ENCODE measurements at regions not wholly inside any gene's neighbourhood (a gene's known extent, or its start where the extent isn't known, plus 50 kb on each side); places are given as distances from the start of the nearest gene placed in this dataset.
A peak's percentile ranks its signal among the peaks of the same experiment; 100 is the strongest.
"Not testable (repeated sequence)": the region's sequence is repeated elsewhere in the genome, so short reads cannot be mapped to it uniquely, and the experiment has no call there.

- Histone ChIP-seq H3K4me1 (ENCODE audit: control insufficient read depth, insufficient read depth, low read length) (no peaks in the 10 kb centered on the region), H3K27me3 (ENCODE audit: control insufficient read depth, insufficient read depth) (no peaks in the 10 kb centered on the region), H3K9me3 (ENCODE audit: control insufficient read depth, low read length) (no peaks in the 10 kb centered on the region), H3K4me3 (ENCODE audit: low read length) (no peak overlapping the region), H3K27ac (ENCODE audit: low read length) (no peak overlapping the region)
- ATAC-seq, result no peak
- intact Hi-C loops (cut with DNase I), result no loop called here
- no peak for DNase-seq
- 95% methylated on average over 11 of the region's 11 CpGs for WGBS
These were observed 194.3 kb upstream of the FERD3L start for GRCh38 chr7:19339512-19339911.

- intact Hi-C loops (cut with DNase I); H3K4me1 ChIP-seq (ENCODE audit: control insufficient read depth, insufficient read depth, low read length); H3K27ac ChIP-seq (ENCODE audit: low read length); ATAC-seq; H3K27me3 ChIP-seq (ENCODE audit: control insufficient read depth, insufficient read depth); H3K4me3 ChIP-seq (ENCODE audit: low read length); H3K9me3 ChIP-seq (ENCODE audit: control insufficient read depth, low read length); DNase-seq: not testable (repeated sequence)
- 91% methylated on average over 3 of the region's 3 CpGs for WGBS
These were observed 193.3 kb upstream of the FERD3L start for GRCh38 chr7:19338512-19338911.

- Histone ChIP-seq H3K27me3 (ENCODE audit: control insufficient read depth, insufficient read depth) (no peaks in the 10 kb centered on the region), H3K4me1 (ENCODE audit: control insufficient read depth, insufficient read depth, low read length) (no peaks in the 10 kb centered on the region), H3K9me3 (ENCODE audit: control insufficient read depth, low read length) (no peaks in the 10 kb centered on the region), H3K4me3 (ENCODE audit: low read length) (no peak overlapping the region), H3K27ac (ENCODE audit: low read length) (no peak overlapping the region)
- intact Hi-C loops (cut with DNase I), result no loop called here
- no peak for ATAC-seq
- no peak for DNase-seq
- 63% methylated on average over 2 of the region's 2 CpGs for WGBS
These were observed 191.7 kb upstream of the FERD3L start for GRCh38 chr7:19336836-19337383.

GRCh38 chr7:19333706-19334105 lies 188.5 kb upstream of the FERD3L start:
- Histone ChIP-seq H3K4me3 (ENCODE audit: low read length) (no peak overlapping the region), H3K27ac (ENCODE audit: low read length) (no peak overlapping the region), H3K9me3 (ENCODE audit: control insufficient read depth, low read length) (no peaks in the 10 kb centered on the region), H3K4me1 (ENCODE audit: control insufficient read depth, insufficient read depth, low read length) (no peaks in the 10 kb centered on the region), H3K27me3 (ENCODE audit: control insufficient read depth, insufficient read depth) (no peaks in the 10 kb centered on the region)
- ATAC-seq (no peak), DNase-seq (no peak)
- intact Hi-C loops (cut with DNase I), result no loop called here
- 80% methylated on average over 2 of the region's 2 CpGs for WGBS

GRCh38 chr7:19327018-19327417 lies 181.8 kb upstream of the FERD3L start:
- no peak for DNase-seq
- intact Hi-C loops (cut with DNase I), result no loop called here
- ATAC-seq, result peak; percentile 55 to 78
- H3K9me3 ChIP-seq (ENCODE audit: control insufficient read depth, low read length), result no peaks in the 10 kb centered on the region
- H3K4me1 ChIP-seq (ENCODE audit: control insufficient read depth, insufficient read depth, low read length), result no peaks in the 10 kb centered on the region
- H3K27me3 ChIP-seq (ENCODE audit: control insufficient read depth, insufficient read depth), result no peaks in the 10 kb centered on the region
- H3K27ac ChIP-seq (ENCODE audit: low read length), result no peak overlapping the region
- no peak overlapping the region for H3K4me3 ChIP-seq (ENCODE audit: low read length)

GRCh38 chr7:19322002-19322401 lies 176.8 kb upstream of the FERD3L start:
- H3K27me3 ChIP-seq (ENCODE audit: control insufficient read depth, insufficient read depth), result no peaks in the 10 kb centered on the region
- no peaks in the 10 kb centered on the region for H3K9me3 ChIP-seq (ENCODE audit: control insufficient read depth, low read length)
- H3K4me3 ChIP-seq (ENCODE audit: low read length), result no peak overlapping the region
- DNase-seq (no peak), ATAC-seq (no peak)
- H3K4me1 ChIP-seq (ENCODE audit: control insufficient read depth, insufficient read depth, low read length), result no peaks in the 10 kb centered on the region
- intact Hi-C loops (cut with DNase I), result no loop called here
- WGBS, result 60% methylated on average over 2 of the region's 2 CpGs
- no peak overlapping the region for H3K27ac ChIP-seq (ENCODE audit: low read length)

GRCh38 chr7:19318287-19318686 lies 173.1 kb upstream of the FERD3L start:
- Histone ChIP-seq H3K9me3 (ENCODE audit: control insufficient read depth, low read length) (no peaks in the 10 kb centered on the region), H3K4me1 (ENCODE audit: control insufficient read depth, insufficient read depth, low read length) (no peaks in the 10 kb centered on the region), H3K27me3 (ENCODE audit: control insufficient read depth, insufficient read depth) (no peaks in the 10 kb centered on the region), H3K4me3 (ENCODE audit: low read length) (no peak overlapping the region), H3K27ac (ENCODE audit: low read length) (no peak overlapping the region)
- 84% methylated on average over 5 of the region's 5 CpGs for WGBS
- ATAC-seq (no peak), DNase-seq (no peak)
- intact Hi-C loops (cut with DNase I), result no loop called here

GRCh38 chr7:19317461-19317860 lies 172.2 kb upstream of the FERD3L start:
- no peaks in the 10 kb centered on the region for H3K9me3 ChIP-seq (ENCODE audit: control insufficient read depth, low read length)
- H3K27ac ChIP-seq (ENCODE audit: low read length), result no peak overlapping the region
- H3K27me3 ChIP-seq (ENCODE audit: control insufficient read depth, insufficient read depth), result no peaks in the 10 kb centered on the region
- H3K4me1 ChIP-seq (ENCODE audit: control insufficient read depth, insufficient read depth, low read length), result no peaks in the 10 kb centered on the region
- DNase-seq (no peak), ATAC-seq (no peak)
- H3K4me3 ChIP-seq (ENCODE audit: low read length), result no peak overlapping the region
- intact Hi-C loops (cut with DNase I), result no loop called here

- 81% methylated on average over 1 of the region's 1 CpG for WGBS
- Histone ChIP-seq H3K4me1 (ENCODE audit: control insufficient read depth, insufficient read depth, low read length) (no peaks in the 10 kb centered on the region), H3K4me3 (ENCODE audit: low read length) (no peak overlapping the region), H3K27me3 (ENCODE audit: control insufficient read depth, insufficient read depth) (no peaks in the 10 kb centered on the region), H3K9me3 (ENCODE audit: control insufficient read depth, low read length) (no peaks in the 10 kb centered on the region), H3K27ac (ENCODE audit: low read length) (no peak overlapping the region)
- ATAC-seq (no peak), DNase-seq (no peak)
- intact Hi-C loops (cut with DNase I), result no loop called here
These were observed 167.2 kb upstream of the FERD3L start for GRCh38 chr7:19312416-19312815.

GRCh38 chr7:19307554-19307953 lies 162.3 kb upstream of the FERD3L start:
- ATAC-seq (no peak), DNase-seq (no peak)
- intact Hi-C loops (cut with DNase I), result no loop called here
- H3K4me1 ChIP-seq (ENCODE audit: control insufficient read depth, insufficient read depth, low read length), result no peaks in the 10 kb centered on the region
- no peak overlapping the region for H3K27ac ChIP-seq (ENCODE audit: low read length)
- no peak overlapping the region for H3K4me3 ChIP-seq (ENCODE audit: low read length)
- no peaks in the 10 kb centered on the region for H3K9me3 ChIP-seq (ENCODE audit: control insufficient read depth, low read length)
- WGBS, result 90% methylated on average over 4 of the region's 4 CpGs
- H3K27me3 ChIP-seq (ENCODE audit: control insufficient read depth, insufficient read depth), result no peaks in the 10 kb centered on the region

GRCh38 chr7:19305698-19306097 lies 160.5 kb upstream of the FERD3L start:
- WGBS, result 68% methylated on average over 2 of the region's 2 CpGs
- H3K27ac ChIP-seq (ENCODE audit: low read length), result no peak overlapping the region
- intact Hi-C loops (cut with DNase I), result no loop called here
- no peaks in the 10 kb centered on the region for H3K27me3 ChIP-seq (ENCODE audit: control insufficient read depth, insufficient read depth)
- DNase-seq (no peak), ATAC-seq (no peak)
- H3K4me1 ChIP-seq (ENCODE audit: control insufficient read depth, insufficient read depth, low read length), result no peaks in the 10 kb centered on the region
- no peak overlapping the region for H3K4me3 ChIP-seq (ENCODE audit: low read length)
- no peaks in the 10 kb centered on the region for H3K9me3 ChIP-seq (ENCODE audit: control insufficient read depth, low read length)

- no peak for DNase-seq
- intact Hi-C loops (cut with DNase I), result no loop called here
- 92% methylated on average over 4 of the region's 4 CpGs for WGBS
These were observed 158.9 kb upstream of the FERD3L start for GRCh38 chr7:19304086-19304485.

More at GRCh38 chr7:19304086-19304485, 158.9 kb upstream of the FERD3L start:
- H3K4me3 ChIP-seq (ENCODE audit: low read length), result no peak overlapping the region
- no peaks in the 10 kb centered on the region for H3K27me3 ChIP-seq (ENCODE audit: control insufficient read depth, insufficient read depth)
- no peaks in the 10 kb centered on the region for H3K9me3 ChIP-seq (ENCODE audit: control insufficient read depth, low read length)
- H3K4me1 ChIP-seq (ENCODE audit: control insufficient read depth, insufficient read depth, low read length), result no peaks in the 10 kb centered on the region
- no peak overlapping the region for H3K27ac ChIP-seq (ENCODE audit: low read length)
- no peak for ATAC-seq
